Fibroblast of lung (primary cell): ENCODE measurements at regions not wholly inside any gene's neighbourhood (a gene's known extent, or its start where the extent isn't known, plus 50 kb on each side); places are given as distances from the start of the nearest gene placed in this dataset.

Experiments
- DNase-seq, 2 donors: peaks; one replicate each; pipeline versions ENCODE4 v3.0.0 to v3.0.0-alpha.2; 2010; ENCODE audit warnings: low read depth in 2 of 2
- H2AFZ ChIP-seq: 2 replicates; pipeline ENCODE4 v1.5.1; 2012; ENCODE audit warnings: low read length, control low read depth, inconsistent platforms
- H3K27ac ChIP-seq: 2 replicates; pipeline ENCODE4 v1.5.1; 2011; ENCODE audit warnings: low read length, control low read depth; ENCODE audit not compliant: insufficient read depth
- H3K27me3 ChIP-seq: 2 replicates; pipeline ENCODE4 v1.5.1; 2011; ENCODE audit warnings: mild to moderate bottlenecking, low read length; ENCODE audit not compliant: control insufficient read depth, insufficient read depth
- H3K36me3 ChIP-seq: 2 replicates; pipeline ENCODE4 v1.5.1; 2011; ENCODE audit warnings: low read length; ENCODE audit not compliant: control insufficient read depth, insufficient read depth
- H3K4me1 ChIP-seq: 2 replicates; pipeline ENCODE4 v1.5.1; 2011; ENCODE audit warnings: low read length; ENCODE audit not compliant: control insufficient read depth, insufficient read depth; ENCODE audit errors: extremely low read depth
- H3K4me2 ChIP-seq: 2 replicates; pipeline ENCODE4 v1.5.1; 2011; ENCODE audit warnings: low read length, control low read depth; ENCODE audit not compliant: insufficient read depth; ENCODE audit errors: extremely low read depth
- H3K4me3 ChIP-seq, 4 experiments: fragments of 200-600 bp in 1 of 4; sonication (generic) in 1 of 4; replicated peaks in 1 of 4; 2 replicates each; pipeline ENCODE4 v1.5.1; 2011 to 2016; ENCODE audit warnings: low read length in 4 of 4, low read depth in 3 of 4, mild to moderate bottlenecking in 3 of 4, control low read depth in 2 of 4, inconsistent platforms in 1 of 4, mixed read lengths in 1 of 4; ENCODE audit not compliant: insufficient read depth in 1 of 4; ENCODE audit errors: control extremely low read depth in 1 of 4
- H3K79me2 ChIP-seq: 2 replicates; pipeline ENCODE4 v1.5.1; 2012; ENCODE audit warnings: mild to moderate bottlenecking, low read length, inconsistent platforms; ENCODE audit not compliant: control insufficient read depth, insufficient read depth
- H3K9ac ChIP-seq: 2 replicates; pipeline ENCODE4 v1.5.1; 2011; ENCODE audit warnings: mild to moderate bottlenecking, low read length, control low read depth; ENCODE audit not compliant: insufficient read depth
- H3K9me3 ChIP-seq: 2 replicates; pipeline ENCODE4 v1.5.1; 2012; ENCODE audit warnings: low read depth, low read length; ENCODE audit not compliant: control insufficient read depth, insufficient read depth
- H4K20me1 ChIP-seq: 2 replicates; pipeline ENCODE4 v1.5.1; 2011; ENCODE audit warnings: low read length; ENCODE audit not compliant: control insufficient read depth, insufficient read depth; ENCODE audit errors: extremely low read depth
- CTCF ChIP-seq, 2 donors: IDR thresholded peaks in 1 of 2; conservative IDR thresholded peaks in 1 of 2; 1 replicate in 1 of 2; 2 replicates in 1 of 2; pipeline ENCODE4 v1.5.1; 2011 to 2012; ENCODE audit warnings: low read length in 2 of 2, control low read depth in 1 of 2, inconsistent platforms in 1 of 2, low read depth in 1 of 2, mild to moderate bottlenecking in 1 of 2
- EZH2 ChIP-seq: IDR thresholded peaks from 2 replicates; pipeline ENCODE4 v1.5.1; 2012; ENCODE audit warnings: low read length, control low read depth, mild to moderate bottlenecking; ENCODE audit errors: missing control alignments

GRCh38 chr2:6754419-6754818 is 111.3 kb downstream of the CMPK2 start:
- no peaks in the 10 kb centered on the region for H3K4me1 ChIP-seq
- H3K27me3 ChIP-seq = no peaks in the 10 kb centered on the region
- H3K4me3 ChIP-seq = no peak overlapping the region
- H3K9me3 ChIP-seq = no peaks in the 10 kb centered on the region
- H4K20me1 ChIP-seq = no peaks in the 10 kb centered on the region
- DNase-seq = no peak
- H2AFZ ChIP-seq = no peak overlapping the region
- no peak overlapping the region for H3K27ac ChIP-seq
- H3K36me3 ChIP-seq = no peaks in the 10 kb centered on the region
- TF ChIP-seq EZH2 = no peak
- H3K79me2 ChIP-seq = no peaks in the 10 kb centered on the region
- H3K9ac ChIP-seq = no peak overlapping the region
- no peak overlapping the region for H3K4me2 ChIP-seq

GRCh38 chr2:6755456-6755855 is 110.3 kb downstream of the CMPK2 start:
- no peak overlapping the region for H2AFZ ChIP-seq
- no peaks in the 10 kb centered on the region for H3K36me3 ChIP-seq
- TF ChIP-seq CTCF (conservative IDR thresholded peaks at IDR 0.05 in 1 of 2, IDR thresholded peaks at IDR 0.05 in 1 of 2; ENCODE audit: low read depth in 1 of 2, low read length in 2 of 2) (no peak), EZH2 (no peak)
- H3K9ac ChIP-seq = no peak overlapping the region
- H3K79me2 ChIP-seq = no peaks in the 10 kb centered on the region
- no peaks in the 10 kb centered on the region for H3K9me3 ChIP-seq
- DNase-seq = no peak
- H3K4me3 ChIP-seq = no peak overlapping the region
- H3K4me1 ChIP-seq = no peaks in the 10 kb centered on the region
- no peak overlapping the region for H3K27ac ChIP-seq
- no peak overlapping the region for H3K4me2 ChIP-seq
- H4K20me1 ChIP-seq = no peaks in the 10 kb centered on the region
- H3K27me3 ChIP-seq = no peaks in the 10 kb centered on the region

- H3K27me3 ChIP-seq = no peaks in the 10 kb centered on the region
- no peak overlapping the region for H3K27ac ChIP-seq
- no peaks in the 10 kb centered on the region for H3K9me3 ChIP-seq
- TF ChIP-seq EZH2 (no peak), CTCF (conservative IDR thresholded peaks at IDR 0.05 in 1 of 2, IDR thresholded peaks at IDR 0.05 in 1 of 2; ENCODE audit: low read depth in 1 of 2, low read length in 2 of 2) (no peak)
- no peak overlapping the region for H2AFZ ChIP-seq
- no peak overlapping the region for H3K9ac ChIP-seq
- no peaks in the 10 kb centered on the region for H3K79me2 ChIP-seq
- H3K36me3 ChIP-seq = no peaks in the 10 kb centered on the region
- H4K20me1 ChIP-seq = no peaks in the 10 kb centered on the region
- no peak for DNase-seq
- H3K4me3 ChIP-seq = no peak overlapping the region
- H3K4me2 ChIP-seq = no peak overlapping the region
- H3K4me1 ChIP-seq = no peaks in the 10 kb centered on the region
Measured at GRCh38 chr2:6757215-6757614, 108.5 kb downstream of the CMPK2 start.

GRCh38 chr2:6759689-6760088 is 106.0 kb downstream of the CMPK2 start:
- Histone ChIP-seq H3K9ac (no peak overlapping the region), H3K4me2 (no peak overlapping the region), H3K36me3 (no peaks in the 10 kb centered on the region), H3K27me3 (no peaks in the 10 kb centered on the region), H3K4me3 (no peak overlapping the region), H4K20me1 (no peaks in the 10 kb centered on the region), H2AFZ (no peak overlapping the region), H3K4me1 (no peaks in the 10 kb centered on the region), H3K9me3 (no peaks in the 10 kb centered on the region), H3K79me2 (no peaks in the 10 kb centered on the region), H3K27ac (no peak overlapping the region)
- TF ChIP-seq EZH2 (no peak), CTCF (conservative IDR thresholded peaks at IDR 0.05 in 1 of 2, IDR thresholded peaks at IDR 0.05 in 1 of 2; ENCODE audit: low read depth in 1 of 2, low read length in 2 of 2) (no peak)
- DNase-seq = no peak
